ENCODE measurements at regions not wholly inside any gene's neighbourhood (a gene's known extent, or its start where the extent isn't known, plus 50 kb on each side); places are given as distances from the start of the nearest gene placed in this dataset.

GRCh38 chr6:4624726-4625125 lies 151.5 kb upstream of the CDYL start:
- no peak for DNase-seq
- H3K27ac ChIP-seq, result no peak overlapping the region
- no peaks in the 10 kb centered on the region for H3K36me3 ChIP-seq
- H3K4me3 ChIP-seq, result no peak overlapping the region
- H3K4me1 ChIP-seq, result no peaks in the 10 kb centered on the region
- peaks cover 0 to 17% (median 14%) of the 10 kb centered on the region in 4 donors for H3K9me3 ChIP-seq
- no peak for TF ChIP-seq CTCF (IDR thresholded peaks at IDR 0.05)
- TF ChIP-seq POLR2AphosphoS5 (IDR thresholded peaks at IDR 0.05), result no peak
- TF ChIP-seq EP300 (IDR thresholded peaks at IDR 0.05), result no peak
- TF ChIP-seq POLR2A (IDR thresholded peaks at IDR 0.05), result no peak
- H3K27me3 ChIP-seq, result no peaks in the 10 kb centered on the region
- WGBS, 5 donors, result 80 to 91% (median 85%) methylated on average over 7 of the region's 7 CpGs
- intact Hi-C loops (cut with DNase I; ENCODE audit: low total_unique reads), result no loop called here

GRCh38 chr6:4620284-4621151 lies 155.7 kb upstream of the CDYL start:
- WGBS, 5 donors, result 77 to 83% (median 80%) methylated on average over 12 of the region's 12 CpGs
- no peak overlapping the region for H3K4me3 ChIP-seq
- intact Hi-C loops (cut with DNase I; ENCODE audit: low total_unique reads), result no loop called here
- no peaks in the 10 kb centered on the region for H3K27me3 ChIP-seq
- H3K9me3 ChIP-seq, result no peaks in the 10 kb centered on the region
- H3K27ac ChIP-seq, result no peak overlapping the region
- no peak for TF ChIP-seq POLR2AphosphoS5 (IDR thresholded peaks at IDR 0.05)
- no peak for TF ChIP-seq CTCF (IDR thresholded peaks at IDR 0.05)
- no peak for TF ChIP-seq EP300 (IDR thresholded peaks at IDR 0.05)
- no peak for TF ChIP-seq POLR2A (IDR thresholded peaks at IDR 0.05)
- H3K4me1 ChIP-seq, result peaks cover 0 to 4% (median 0%) of the 10 kb centered on the region in 4 donors
- no peaks in the 10 kb centered on the region for H3K36me3 ChIP-seq
- DNase-seq, result no peak

GRCh38 chr6:4616311-4616710 lies 159.9 kb upstream of the CDYL start:
- TF ChIP-seq POLR2A (IDR thresholded peaks at IDR 0.05) (no peak), EP300 (IDR thresholded peaks at IDR 0.05) (no peak), POLR2AphosphoS5 (IDR thresholded peaks at IDR 0.05) (no peak), CTCF (IDR thresholded peaks at IDR 0.05) (no peak)
- no peak overlapping the region for H3K27ac ChIP-seq
- intact Hi-C loops (cut with DNase I; ENCODE audit: low total_unique reads), result no loop called here
- H3K4me3 ChIP-seq, result no peak overlapping the region
- H3K9me3 ChIP-seq, result no peaks in the 10 kb centered on the region
- WGBS, 5 donors, result 88 to 92% (median 89%) methylated on average over 8 of the region's 8 CpGs
- DNase-seq, result no peak
- H3K4me1 ChIP-seq, result peaks cover 0 to 29% (median 3%) of the 10 kb centered on the region in 4 donors
- H3K36me3 ChIP-seq, result no peaks in the 10 kb centered on the region
- no peaks in the 10 kb centered on the region for H3K27me3 ChIP-seq

- Histone ChIP-seq H3K9me3 (no peaks in the 10 kb centered on the region), H3K36me3 (no peaks in the 10 kb centered on the region), H3K4me1 (peaks cover 0 to 33% (median 5%) of the 10 kb centered on the region in 4 donors), H3K27ac (peak overlapping the region in 1 of 5 donors; percentile 29), H3K27me3 (no peaks in the 10 kb centered on the region), H3K4me3 (no peak overlapping the region)
- peak in 1 of 2 donors; percentile 49 for DNase-seq
- peak in 1 of 3 donors; percentile 42 for TF ChIP-seq POLR2AphosphoS5 (IDR thresholded peaks at IDR 0.05)
- TF ChIP-seq EP300 (IDR thresholded peaks at IDR 0.05), result no peak
- 48 to 70% (median 56%) methylated on average over 3 of the region's 3 CpGs for WGBS, 5 donors
- intact Hi-C loops (cut with DNase I; ENCODE audit: low total_unique reads), result no loop called here
Measured at GRCh38 chr6:4615891-4616290, 160.3 kb upstream of the CDYL start.

- 68 to 81% (median 79%) methylated on average over 6 of the region's 6 CpGs for WGBS, 5 donors
Measured at GRCh38 chr6:4615231-4615630, 161.0 kb upstream of the CDYL start.

More at GRCh38 chr6:4615231-4615630, 161.0 kb upstream of the CDYL start:
- Histone ChIP-seq H3K4me3 (no peak overlapping the region), H3K27me3 (no peaks in the 10 kb centered on the region), H3K9me3 (no peaks in the 10 kb centered on the region), H3K27ac (peak overlapping the region in 1 of 5 donors; percentile 29), H3K4me1 (peaks cover 0 to 40% (median 8%) of the 10 kb centered on the region in 4 donors), H3K36me3 (no peaks in the 10 kb centered on the region)
- intact Hi-C loops (cut with DNase I; ENCODE audit: low total_unique reads), result no loop called here
- no peak for DNase-seq
- TF ChIP-seq POLR2A (IDR thresholded peaks at IDR 0.05), result no peak
- TF ChIP-seq EP300 (IDR thresholded peaks at IDR 0.05), result no peak
- no peak for TF ChIP-seq POLR2AphosphoS5 (IDR thresholded peaks at IDR 0.05)
- no peak for TF ChIP-seq CTCF (IDR thresholded peaks at IDR 0.05)

All from stomach (tissue), 8 donors.